Ascending aorta (tissue), 2 donors: ENCODE measurements at regions not wholly inside any gene's neighbourhood (a gene's known extent, or its start where the extent isn't known, plus 50 kb on each side); places are given as distances from the start of the nearest gene placed in this dataset.
"Not testable (repeated sequence)": the region's sequence is repeated elsewhere in the genome, so short reads cannot be mapped to it uniquely, and the experiment has no call there.

Experiments used
- DNase-seq, 2 donors: peaks; one replicate each; pipeline ENCODE4 v3.0.0-alpha.2; 2019; ENCODE audit warnings: low spot score in 2 of 2
- H3K27ac ChIP-seq, 2 donors: fragments of 200-600 bp; sonication (generic); one replicate each; pipeline ENCODE4 v1.5.1; 2016 to 2017; ENCODE audit warnings: mild to moderate bottlenecking in 1 of 2
- H3K27me3 ChIP-seq: fragments of 200-600 bp; sonication (generic); one replicate; pipeline ENCODE4 v1.5.1; 2017
- H3K36me3 ChIP-seq, 2 donors: fragments of 200-600 bp; sonication (generic); one replicate each; pipeline ENCODE4 v1.5.1; 2016
- H3K4me1 ChIP-seq, 2 donors: fragments of 200-600 bp; sonication (generic); one replicate each; pipeline ENCODE4 v1.5.1; 2016 to 2017; ENCODE audit warnings: mild to moderate bottlenecking in 1 of 2
- H3K4me3 ChIP-seq, 2 donors: fragments of 200-600 bp; sonication (generic); one replicate each; pipeline ENCODE4 v1.5.1; 2016 to 2017; ENCODE audit warnings: mild to moderate bottlenecking in 1 of 2
- H3K9me3 ChIP-seq, 2 donors: fragments of 200-600 bp; sonication (generic); one replicate each; pipeline ENCODE4 v1.5.1; 2016
- CTCF ChIP-seq, 3 experiments: fragments of 200-600 bp in 2 of 3; fragments of 450-650 bp in 1 of 3; sonication (generic) in 2 of 3; IDR thresholded peaks; one replicate each; pipeline ENCODE4 v1.5.1; 2016 to 2019; ENCODE audit warnings: antibody characterized with exemption in 3 of 3, mild to moderate bottlenecking in 1 of 3, moderate library complexity in 1 of 3
- intact Hi-C: fragments of 100-400 bp; cut with DNase I; formaldehyde crosslinking; loops from one replicate; pipeline ENCODE4 v1.15.1; 2023

GRCh38 chr10:61257956-61258496 is 195.2 kb downstream of the TMEM26 start:
- no peak for DNase-seq

GRCh38 chr10:61257136-61257535 is 196.0 kb downstream of the TMEM26 start:
- no peak overlapping the region for H3K4me3 ChIP-seq
- intact Hi-C loops = no loop called here
- no peak overlapping the region for H3K27ac ChIP-seq
- peaks cover 0 to 10% of the 10 kb centered on the region in 2 donors for H3K9me3 ChIP-seq
- H3K36me3 ChIP-seq = no peaks in the 10 kb centered on the region
- H3K27me3 ChIP-seq = no peaks in the 10 kb centered on the region
- no peaks in the 10 kb centered on the region for H3K4me1 ChIP-seq
- no peak for TF ChIP-seq CTCF (IDR thresholded peaks at IDR 0.05)
- no peak for DNase-seq

More at GRCh38 chr10:61257956-61258496, 195.2 kb downstream of the TMEM26 start:
- no peak overlapping the region for H3K27ac ChIP-seq
- peaks cover 0 to 10% of the 10 kb centered on the region in 2 donors for H3K9me3 ChIP-seq
- H3K4me3 ChIP-seq = no peak overlapping the region
- TF ChIP-seq CTCF (IDR thresholded peaks at IDR 0.05) = no peak
- no peaks in the 10 kb centered on the region for H3K4me1 ChIP-seq
- no peaks in the 10 kb centered on the region for H3K36me3 ChIP-seq
- intact Hi-C loops = no loop called here
- H3K27me3 ChIP-seq = no peaks in the 10 kb centered on the region

GRCh38 chr10:61252326-61252725 is 200.9 kb downstream of the TMEM26 start:
- intact Hi-C loops, H3K27me3 ChIP-seq, H3K9me3 ChIP-seq, DNase-seq, H3K36me3 ChIP-seq, H3K4me3 ChIP-seq, H3K27ac ChIP-seq, H3K4me1 ChIP-seq: not testable (repeated sequence)

GRCh38 chr10:61251089-61251488 is 202.1 kb downstream of the TMEM26 start:
- intact Hi-C loops = no loop called here
- Histone ChIP-seq H3K9me3 (peaks cover 0 to 10% of the 10 kb centered on the region in 2 donors), H3K4me1 (no peaks in the 10 kb centered on the region), H3K27me3 (no peaks in the 10 kb centered on the region), H3K27ac (no peak overlapping the region), H3K36me3 (no peaks in the 10 kb centered on the region), H3K4me3 (no peak overlapping the region)
- TF ChIP-seq CTCF (IDR thresholded peaks at IDR 0.05) = no peak
- no peak for DNase-seq

GRCh38 chr10:61250131-61250530 is 203.1 kb downstream of the TMEM26 start:
- Histone ChIP-seq H3K27ac (no peak overlapping the region), H3K4me1 (no peaks in the 10 kb centered on the region), H3K4me3 (no peak overlapping the region), H3K9me3 (peaks cover 0 to 10% of the 10 kb centered on the region in 2 donors), H3K27me3 (no peaks in the 10 kb centered on the region), H3K36me3 (no peaks in the 10 kb centered on the region)
- intact Hi-C loops = no loop called here
- no peak for DNase-seq
- no peak for TF ChIP-seq CTCF (IDR thresholded peaks at IDR 0.05)

- no peak for TF ChIP-seq CTCF (IDR thresholded peaks at IDR 0.05)
- no peaks in the 10 kb centered on the region for H3K27me3 ChIP-seq
- intact Hi-C loops = no loop called here
- no peaks in the 10 kb centered on the region for H3K9me3 ChIP-seq
- H3K4me3 ChIP-seq = no peak overlapping the region
- no peak for DNase-seq
- no peaks in the 10 kb centered on the region for H3K4me1 ChIP-seq
- H3K36me3 ChIP-seq = no peaks in the 10 kb centered on the region
- H3K27ac ChIP-seq = no peak overlapping the region
Observed at GRCh38 chr10:61248013-61248412, 205.2 kb downstream of the TMEM26 start.
